Retinal pigment epithelial cell (primary cell): ENCODE measurements at regions not wholly inside any gene's neighbourhood (a gene's known extent, or its start where the extent isn't known, plus 50 kb on each side); places are given as distances from the start of the nearest gene placed in this dataset.
A peak's percentile ranks its signal among the peaks of the same experiment; 100 is the strongest.

Experiments used
- DNase-seq: peaks from one replicate; pipeline ENCODE4 v3.0.0-alpha.2; 2010; ENCODE audit warnings: low read depth
- H3K4me3 ChIP-seq: 2 replicates; pipeline ENCODE4 v1.5.1; 2011; ENCODE audit warnings: mild to moderate bottlenecking, low read length, control low read depth, moderate library complexity
- CTCF ChIP-seq: conservative IDR thresholded peaks from 2 replicates; pipeline ENCODE4 v1.5.1; 2011; ENCODE audit warnings: low read depth, low read length, control low read depth, inconsistent platforms

DNA sequence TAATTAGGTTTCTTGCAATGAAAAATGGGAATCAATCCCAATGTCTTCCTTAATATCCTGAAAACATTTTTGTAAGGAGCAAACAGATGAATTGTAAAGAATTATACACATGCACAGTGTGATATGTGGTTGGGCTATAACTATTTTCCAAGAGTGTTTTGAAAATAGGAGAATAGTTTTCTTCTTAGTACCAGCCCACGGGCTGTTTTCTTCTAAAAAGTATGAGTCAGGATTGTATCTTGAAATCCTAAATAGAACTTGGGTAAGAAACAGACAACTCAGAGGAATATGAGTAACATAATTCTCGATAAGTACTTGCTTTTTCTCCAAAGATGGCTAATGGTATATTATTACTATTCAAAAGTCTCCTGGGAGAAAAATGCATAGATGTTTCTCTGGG is 136.7 kb downstream of the MAGEC2 start:
- DNase-seq, result no peak
- H3K4me3 ChIP-seq, result no peak overlapping the region
- no peak for TF ChIP-seq CTCF

DNA sequence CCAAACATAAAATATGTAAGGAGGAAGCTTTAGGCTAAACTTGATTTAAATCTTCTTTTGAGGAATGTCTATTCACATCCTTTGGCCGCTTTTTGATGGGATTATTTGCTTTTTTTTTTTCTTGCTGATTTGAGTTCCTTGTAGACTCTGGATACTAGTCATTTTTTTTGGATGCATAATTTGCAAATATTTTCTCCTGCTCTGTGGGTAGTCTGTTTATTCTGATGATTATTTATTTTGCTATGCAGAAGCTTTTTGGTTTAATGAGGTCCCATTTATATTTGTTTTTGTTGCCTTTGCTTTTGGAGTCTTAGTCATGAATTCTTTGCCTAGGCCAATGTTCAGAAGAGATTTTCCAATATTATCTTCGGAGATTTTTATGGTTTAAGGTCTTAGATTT is 144.9 kb downstream of the MAGEC2 start:
- H3K4me3 ChIP-seq, result no peak overlapping the region
- no peak for DNase-seq
- TF ChIP-seq CTCF, result no peak

DNA sequence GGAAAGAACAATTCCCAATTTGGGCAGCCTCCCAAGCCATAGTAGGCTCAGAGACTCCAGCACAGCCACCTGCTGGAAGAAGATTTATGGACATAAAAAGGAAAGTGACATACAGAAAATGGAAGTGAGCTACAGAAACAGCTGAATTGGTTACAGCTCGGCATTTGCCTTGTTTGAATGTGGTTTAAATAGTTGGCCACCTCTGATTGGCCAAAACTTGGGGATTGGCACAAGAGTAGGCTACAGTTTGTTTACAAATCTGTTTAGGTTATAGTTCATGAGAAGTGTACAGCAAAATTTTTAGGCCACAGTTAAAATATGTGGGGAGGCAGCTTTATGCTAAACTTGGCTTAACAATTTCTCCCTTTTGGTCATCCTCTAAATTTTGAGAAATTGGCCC is 150.4 kb downstream of the MAGEC1 start:
- no peak for TF ChIP-seq CTCF

DNA sequence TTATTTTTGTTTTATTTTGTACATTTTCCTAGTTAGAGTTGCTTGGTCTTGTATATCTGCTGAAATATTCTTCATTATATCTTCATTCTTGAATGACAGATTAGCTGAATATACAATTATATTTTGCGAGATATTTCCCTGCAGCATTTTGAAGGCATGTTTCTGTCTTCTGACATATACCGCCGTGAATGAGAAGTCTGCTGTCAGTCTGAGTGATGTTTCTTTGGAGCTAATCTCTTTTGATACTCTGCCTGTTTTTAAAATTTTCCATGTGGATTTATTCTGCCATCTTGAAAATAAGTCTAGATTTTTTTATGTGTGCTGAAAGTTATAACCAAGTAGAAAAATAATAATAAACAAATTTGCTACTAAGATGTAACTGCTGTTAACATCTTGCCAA is 148.5 kb downstream of the MAGEC1 start:
- no peak overlapping the region for H3K4me3 ChIP-seq
- TF ChIP-seq CTCF, result no peak
- no peak for DNase-seq

More for the DNA sequence above, 150.4 kb downstream of the MAGEC1 start:
- no peak overlapping the region for H3K4me3 ChIP-seq
- no peak for DNase-seq

DNA sequence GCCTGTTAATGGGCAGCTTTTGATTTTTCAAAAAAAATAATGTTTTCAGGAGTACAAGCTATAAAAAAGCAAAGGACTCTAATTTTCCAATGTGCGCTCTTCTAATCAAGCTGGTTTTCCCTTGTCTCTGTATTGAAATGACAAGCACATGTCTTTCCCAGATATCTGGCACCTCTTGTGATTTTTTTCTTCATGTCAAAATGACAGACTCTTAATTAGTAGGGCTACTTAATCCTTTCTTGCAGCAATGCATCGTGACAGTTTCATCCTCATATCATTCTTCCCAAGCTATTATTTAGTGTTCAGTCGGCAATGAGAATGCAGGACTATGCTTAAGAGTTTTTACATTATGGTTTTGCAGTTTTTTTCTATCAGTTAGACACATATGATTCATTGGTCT is 139.5 kb downstream of the MAGEC1 start:
- DNase-seq, result no peak
- H3K4me3 ChIP-seq, result no peak overlapping the region
- TF ChIP-seq CTCF, result no peak

- no peak for DNase-seq
- no peak for TF ChIP-seq CTCF
- no peak overlapping the region for H3K4me3 ChIP-seq
These were observed 137.2 kb downstream of the MAGEC1 start for GRCh38 chrX:142040906-142041305.

- no peak for TF ChIP-seq CTCF
- peak; percentile 18 for DNase-seq
- H3K4me3 ChIP-seq, result no peak overlapping the region
These were observed 132.4 kb downstream of the MAGEC1 start for GRCh38 chrX:142036116-142036515.
